Calu3 (cell line): ENCODE measurements at regions not wholly inside any gene's neighbourhood (a gene's known extent, or its start where the extent isn't known, plus 50 kb on each side); places are given as distances from the start of the nearest gene placed in this dataset.
"Not testable (repeated sequence)": the region's sequence is repeated elsewhere in the genome, so short reads cannot be mapped to it uniquely, and the experiment has no call there.

Source experiments
- BruUV-seq: library from RNA; stranded (reverse); fragments of 400-500 nt; replicated peaks from 2 replicates; lab custom pipeline; 2021; lab: Mats Ljungman, UMichigan
- CTCF ChIA-PET: fragments of 300-600 bp; sonication (Branson Sonifier 250); formaldehyde crosslinking; loops from one replicate; lab custom pipeline; 2022; ENCODE audit warnings: antibody characterized with exemption; lab: Charles Lee
- DNase-seq: peaks from one replicate; pipeline ENCODE4 v3.0.0; 2022
- H3K27ac Mint-ChIP-seq: one replicate; pipeline ENCODE4 v1.8.0; 2022; ENCODE audit warnings: mixed read lengths; ENCODE audit not compliant: unreplicated experiment
- H3K27me3 Mint-ChIP-seq: one replicate; pipeline ENCODE4 v1.8.0; 2022; ENCODE audit warnings: mixed read lengths; ENCODE audit not compliant: unreplicated experiment
- H3K36me3 Mint-ChIP-seq: one replicate; pipeline ENCODE4 v1.8.0; 2022; ENCODE audit warnings: mild to moderate bottlenecking, moderate library complexity, mixed read lengths; ENCODE audit not compliant: insufficient read depth, unreplicated experiment
- H3K4me1 Mint-ChIP-seq: one replicate; pipeline ENCODE4 v1.8.0; 2022; ENCODE audit warnings: mild to moderate bottlenecking, low read depth, mixed read lengths; ENCODE audit not compliant: unreplicated experiment
- H3K4me3 Mint-ChIP-seq: one replicate; pipeline ENCODE4 v1.8.0; 2022; ENCODE audit warnings: mild to moderate bottlenecking, low read depth, moderate library complexity, mixed read lengths; ENCODE audit not compliant: unreplicated experiment
- H3K9me3 Mint-ChIP-seq: one replicate; pipeline ENCODE4 v1.8.0; 2022; ENCODE audit warnings: low read depth, mixed read lengths; ENCODE audit not compliant: unreplicated experiment
- intact Hi-C: fragments of 100-400 bp; cut with micrococcal nuclease; formaldehyde crosslinking; loops from one replicate; pipeline ENCODE4 v1.10.0; 2022; ENCODE audit not compliant: unreplicated experiment

DNA sequence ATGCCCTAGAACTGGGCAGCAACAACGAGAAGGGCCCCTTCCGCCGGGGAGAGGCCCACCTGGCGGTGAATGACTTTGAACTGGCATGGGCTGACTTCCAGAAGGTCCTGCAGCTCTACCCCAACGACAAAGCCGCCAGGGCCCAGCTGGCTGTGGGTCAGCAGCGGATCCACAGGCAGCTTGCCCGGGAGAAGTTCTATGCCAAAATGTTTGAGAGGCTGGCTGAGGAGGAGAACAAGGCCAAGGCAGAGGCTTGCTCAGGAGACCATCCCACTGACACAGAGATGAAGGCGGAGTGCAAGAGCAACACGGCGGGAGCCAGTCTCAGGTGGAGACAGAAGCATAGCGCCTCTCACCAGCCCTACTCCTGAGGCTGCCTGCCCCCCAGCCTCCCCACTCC, 276.6 kb downstream of the SPATA31A1 start:
- H3K36me3 Mint-ChIP-seq, H3K27ac Mint-ChIP-seq, DNase-seq, H3K27me3 Mint-ChIP-seq, H3K4me3 Mint-ChIP-seq, H3K9me3 Mint-ChIP-seq, CTCF ChIA-PET, intact Hi-C loops, BruUV-seq, H3K4me1 Mint-ChIP-seq: not testable (repeated sequence)

DNA sequence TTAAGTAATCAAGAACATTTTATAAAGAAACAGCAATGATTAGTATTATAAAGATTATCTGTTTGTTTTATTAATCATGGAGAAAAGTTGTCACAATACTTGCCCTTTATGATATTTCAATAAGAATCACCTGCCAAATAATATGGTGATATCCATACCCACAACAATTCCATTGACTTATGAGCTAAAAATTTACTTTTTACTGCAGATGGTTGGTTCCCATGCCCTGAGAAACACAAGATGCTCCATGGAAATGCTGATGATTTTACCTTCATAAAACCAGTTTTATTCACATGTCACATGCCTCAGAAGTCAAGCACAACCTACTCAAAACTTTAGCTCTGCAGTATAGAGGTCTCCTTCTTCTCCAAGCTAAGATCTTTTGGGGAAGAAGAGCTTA, 293.6 kb downstream of the SPATA31A1 start:
- H3K9me3 Mint-ChIP-seq, H3K27ac Mint-ChIP-seq, H3K4me1 Mint-ChIP-seq, H3K27me3 Mint-ChIP-seq, intact Hi-C loops, DNase-seq, BruUV-seq, H3K36me3 Mint-ChIP-seq, H3K4me3 Mint-ChIP-seq, CTCF ChIA-PET: not testable (repeated sequence)

DNA sequence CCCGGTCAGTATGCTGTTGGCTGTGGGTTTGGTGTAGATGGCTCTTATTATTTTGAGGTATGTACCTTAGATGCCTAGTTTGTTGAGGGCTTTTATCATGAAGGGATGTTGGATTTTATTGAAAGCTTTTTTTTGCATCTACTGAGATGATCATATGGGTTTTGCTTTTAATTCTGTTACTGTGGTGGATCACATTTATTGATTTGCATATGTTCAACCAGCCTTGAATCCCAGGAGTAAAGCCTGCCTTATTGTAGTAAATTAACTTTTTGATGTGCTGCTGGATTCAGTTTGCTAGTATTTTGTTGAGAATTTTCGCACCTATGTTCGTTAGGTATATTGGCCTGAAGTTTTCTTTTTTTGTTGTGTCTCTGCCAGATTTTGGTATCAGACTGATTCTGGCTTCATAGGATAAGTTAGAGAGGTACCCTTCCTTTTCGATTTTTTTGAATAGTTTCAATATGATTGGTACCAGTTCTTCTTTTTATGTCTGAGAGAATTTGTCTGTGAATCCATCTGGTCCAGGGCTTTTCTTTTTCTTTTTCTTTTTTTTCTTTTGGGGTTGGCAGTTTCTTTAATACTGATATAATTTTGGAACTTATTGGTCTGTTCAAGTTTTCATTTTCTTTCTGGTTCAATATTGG, 301.6 kb downstream of the SPATA31A1 start:
- H3K36me3 Mint-ChIP-seq, H3K9me3 Mint-ChIP-seq, BruUV-seq, H3K4me1 Mint-ChIP-seq, H3K27me3 Mint-ChIP-seq, DNase-seq, H3K27ac Mint-ChIP-seq, H3K4me3 Mint-ChIP-seq, CTCF ChIA-PET, intact Hi-C loops: not testable (repeated sequence)

DNA sequence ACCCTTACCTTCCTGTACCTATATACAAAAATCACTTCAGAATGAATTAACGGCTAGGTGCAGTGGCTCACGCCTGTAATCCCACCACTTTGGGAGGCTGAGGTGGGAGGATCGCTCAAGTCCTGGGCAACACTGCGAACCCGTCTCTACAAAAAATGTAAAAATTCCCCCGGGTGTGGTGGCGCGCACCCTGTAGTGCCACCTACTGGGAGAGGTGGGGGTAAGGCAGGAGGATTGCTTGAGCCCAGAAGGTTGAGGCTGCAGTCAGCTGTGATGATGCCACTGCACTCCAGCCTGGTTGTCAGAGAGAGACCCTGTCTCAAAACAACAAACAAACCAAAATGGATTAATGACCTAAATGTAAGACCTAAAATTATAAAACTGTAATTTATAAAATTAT, 307.6 kb downstream of the SPATA31A1 start:
- DNase-seq, BruUV-seq, H3K27ac Mint-ChIP-seq, CTCF ChIA-PET, H3K4me1 Mint-ChIP-seq, H3K27me3 Mint-ChIP-seq, H3K9me3 Mint-ChIP-seq, H3K4me3 Mint-ChIP-seq, intact Hi-C loops, H3K36me3 Mint-ChIP-seq: not testable (repeated sequence)

DNA sequence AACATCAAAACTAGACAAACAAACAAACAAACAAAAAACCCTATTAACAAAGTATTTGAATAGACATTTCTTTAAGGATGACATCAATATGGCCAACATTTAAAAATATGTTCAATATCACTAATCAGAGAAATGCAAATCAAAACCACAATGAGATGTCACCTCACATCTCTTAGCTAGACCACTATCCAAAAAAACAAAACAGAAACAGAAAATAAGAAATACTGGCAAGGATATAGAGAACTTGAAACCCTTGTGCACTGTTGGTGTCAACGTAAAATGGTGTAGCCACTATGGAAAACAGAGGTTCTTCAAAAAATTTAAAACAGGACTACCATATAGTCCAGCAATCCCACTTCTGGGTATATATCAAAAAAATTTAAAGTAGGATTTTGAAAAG, 308.2 kb downstream of the SPATA31A1 start:
- intact Hi-C loops, BruUV-seq, DNase-seq, H3K27ac Mint-ChIP-seq, H3K4me1 Mint-ChIP-seq, CTCF ChIA-PET, H3K27me3 Mint-ChIP-seq, H3K9me3 Mint-ChIP-seq, H3K4me3 Mint-ChIP-seq, H3K36me3 Mint-ChIP-seq: not testable (repeated sequence)

DNA sequence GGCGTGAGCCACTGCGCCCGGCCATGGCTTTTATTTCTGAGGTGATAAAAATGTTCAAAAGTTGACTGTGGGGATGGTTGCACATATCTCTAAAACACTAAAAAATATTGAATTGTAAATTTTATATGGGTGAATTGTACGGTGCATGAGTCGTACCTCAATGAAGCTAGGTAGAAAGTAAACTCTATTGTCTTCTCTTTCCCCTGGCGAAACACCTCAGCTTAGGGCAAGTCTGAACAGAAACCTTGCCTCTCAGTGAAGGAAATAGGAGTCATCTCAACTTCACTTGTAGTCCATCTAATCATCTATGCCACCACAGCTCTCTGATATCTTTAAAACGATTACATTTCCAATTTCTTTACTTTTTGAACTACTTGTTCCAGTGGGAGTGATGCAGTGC, 309.6 kb downstream of the SPATA31A1 start:
- intact Hi-C loops, H3K4me3 Mint-ChIP-seq, DNase-seq, H3K27me3 Mint-ChIP-seq, H3K4me1 Mint-ChIP-seq, CTCF ChIA-PET, BruUV-seq, H3K27ac Mint-ChIP-seq, H3K9me3 Mint-ChIP-seq, H3K36me3 Mint-ChIP-seq: not testable (repeated sequence)

DNA sequence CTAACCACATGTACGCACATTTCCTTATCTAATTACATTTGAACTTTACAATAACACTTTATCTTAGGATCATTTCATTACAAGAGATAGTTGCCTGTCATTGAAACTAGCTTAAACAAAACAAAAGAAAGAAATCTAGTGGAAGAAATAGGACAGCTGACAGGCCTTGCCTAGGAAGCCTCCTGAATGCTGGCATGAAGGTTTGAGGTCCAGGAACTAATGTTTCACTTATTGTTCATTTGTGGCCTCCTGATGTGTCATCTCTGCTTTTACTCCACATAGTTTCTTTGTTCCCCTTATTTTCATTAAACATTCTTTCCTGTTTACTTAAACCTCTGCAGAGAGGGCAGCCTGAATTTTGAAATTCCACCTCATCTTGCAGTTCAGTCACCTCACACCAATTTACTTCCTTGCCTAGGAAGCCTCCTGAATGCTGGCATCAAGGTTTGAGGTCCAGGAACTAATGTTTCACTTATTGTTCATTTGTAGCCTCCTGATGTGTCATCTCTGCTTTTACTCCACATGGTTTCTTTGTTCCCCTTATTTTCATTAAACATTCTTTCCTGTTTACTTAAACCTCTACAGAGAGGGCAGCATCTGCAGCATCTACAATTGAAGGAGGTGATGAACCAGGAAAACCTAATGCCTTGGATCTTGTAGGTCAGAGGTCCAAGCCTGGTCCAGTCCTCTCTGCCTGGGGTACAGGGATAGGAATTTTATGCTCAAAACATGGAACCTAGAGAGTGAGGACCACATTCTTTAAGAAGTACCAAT, 319.2 kb downstream of the SPATA31A1 start:
- DNase-seq, H3K27ac Mint-ChIP-seq, H3K4me1 Mint-ChIP-seq, H3K4me3 Mint-ChIP-seq, BruUV-seq, H3K9me3 Mint-ChIP-seq, intact Hi-C loops, CTCF ChIA-PET, H3K36me3 Mint-ChIP-seq, H3K27me3 Mint-ChIP-seq: not testable (repeated sequence)

DNA sequence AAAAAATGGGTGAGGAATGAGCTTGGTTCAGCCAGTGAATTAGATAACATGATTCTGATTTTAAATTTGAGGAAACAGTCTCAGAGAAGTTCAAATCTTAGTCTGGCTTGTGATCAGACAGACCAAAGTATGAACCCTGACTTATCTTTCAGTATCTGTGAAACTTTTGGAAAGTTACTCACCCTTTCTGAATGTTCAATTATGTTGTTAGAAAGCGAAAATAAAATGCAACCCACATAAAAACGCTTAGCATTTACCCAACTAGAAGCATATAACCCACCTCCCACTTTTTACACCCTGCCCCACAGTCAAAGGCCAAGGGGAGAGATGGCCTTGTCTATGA, 319.7 kb downstream of the SPATA31A1 start:
- DNase-seq, CTCF ChIA-PET, H3K36me3 Mint-ChIP-seq, intact Hi-C loops, H3K27me3 Mint-ChIP-seq, BruUV-seq, H3K9me3 Mint-ChIP-seq, H3K4me1 Mint-ChIP-seq, H3K4me3 Mint-ChIP-seq, H3K27ac Mint-ChIP-seq: not testable (repeated sequence)

DNA sequence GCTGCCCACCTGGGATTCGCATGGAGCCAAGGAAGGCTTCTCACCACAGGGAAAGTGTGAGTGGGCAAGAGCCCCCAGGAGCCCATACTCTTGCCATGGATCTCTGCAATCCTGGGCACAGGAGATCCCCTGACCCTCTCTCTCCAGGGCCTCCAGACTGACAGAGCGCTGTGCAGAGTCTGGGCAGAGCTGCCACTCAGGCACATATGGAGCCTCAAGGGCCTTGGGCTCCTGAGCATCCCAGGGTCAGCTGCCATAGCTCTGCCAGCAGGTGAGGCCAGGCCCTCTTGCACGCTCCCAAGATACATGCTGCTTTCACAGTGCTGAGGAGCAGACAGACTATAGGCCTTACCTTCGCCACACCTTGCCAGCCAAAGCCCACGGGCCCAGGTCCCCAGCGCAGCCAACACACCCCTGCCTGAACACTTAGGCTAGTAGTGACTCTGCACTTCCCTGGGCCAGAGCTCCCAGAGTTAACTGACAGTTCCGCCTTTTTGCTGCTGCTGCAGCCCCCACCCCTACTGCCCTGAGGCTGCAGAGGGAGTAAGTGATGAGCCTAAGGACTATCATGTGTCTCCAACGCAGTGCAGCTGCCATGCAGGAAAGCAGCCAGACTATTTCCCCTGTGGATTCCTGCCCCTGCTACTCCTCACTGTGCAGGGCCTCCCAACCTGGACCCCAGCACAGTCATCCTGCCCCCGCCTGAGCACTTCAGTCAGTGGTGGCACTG, 323.2 kb downstream of the SPATA31A1 start:
- DNase-seq, CTCF ChIA-PET, intact Hi-C loops, H3K27ac Mint-ChIP-seq, H3K4me3 Mint-ChIP-seq, H3K4me1 Mint-ChIP-seq, H3K27me3 Mint-ChIP-seq, H3K9me3 Mint-ChIP-seq, BruUV-seq, H3K36me3 Mint-ChIP-seq: not testable (repeated sequence)
